PC-9 (cell line): ENCODE measurements at regions not wholly inside any gene's neighbourhood (a gene's known extent, or its start where the extent isn't known, plus 50 kb on each side); places are given as distances from the start of the nearest gene placed in this dataset.

ENCODE experiments used
- CTCF ChIP-seq: fragments of 200-600 bp; sonication (generic); conservative IDR thresholded peaks from 2 replicates; pipeline ENCODE4 v1.6.1; 2017; ENCODE audit warnings: mixed run types, antibody characterized with exemption, mild to moderate bottlenecking, moderate library complexity
- EZH2 ChIP-seq: fragments of 200-600 bp; sonication (generic); IDR thresholded peaks from 2 replicates; pipeline ENCODE4 v1.8.0; 2017; ENCODE audit warnings: antibody characterized with exemption, low read depth

- no peak for TF ChIP-seq CTCF
- TF ChIP-seq EZH2, result no peak
Measured at GRCh38 chr7:46812101-46812675, 769.7 kb downstream of the TNS3 start.
